Trophoblast cell (in vitro differentiated cells and primary cell): ENCODE measurements at regions not wholly inside any gene's neighbourhood (a gene's known extent, or its start where the extent isn't known, plus 50 kb on each side); places are given as distances from the start of the nearest gene placed in this dataset.

ENCODE experiments used
- DNase-seq, 2 donors: peaks; one replicate each; pipeline ENCODE4 v3.0.0-alpha.2; 2016
- H2AFZ ChIP-seq: 2 replicates; pipeline ENCODE4 v1.6.1; 2013; ENCODE audit warnings: low read length, moderate library complexity, mild to moderate bottlenecking; ENCODE audit not compliant: insufficient read depth, poor library complexity
- H2AK5ac ChIP-seq: 2 replicates; pipeline ENCODE4 v1.6.1; 2013; ENCODE audit warnings: mild to moderate bottlenecking, low read length
- H2BK120ac ChIP-seq: 2 replicates; pipeline ENCODE4 v1.6.1; 2013; ENCODE audit warnings: low read length, mild to moderate bottlenecking, moderate library complexity; ENCODE audit not compliant: insufficient read depth, poor library complexity
- H2BK12ac ChIP-seq: 2 replicates; pipeline ENCODE4 v1.6.1; 2013; ENCODE audit warnings: mild to moderate bottlenecking, low read length, moderate library complexity
- H2BK5ac ChIP-seq: 2 replicates; pipeline ENCODE4 v1.6.1; 2013; ENCODE audit warnings: low read length, low read depth, moderate library complexity, mild to moderate bottlenecking; ENCODE audit not compliant: poor library complexity
- H3K14ac ChIP-seq: 2 replicates; pipeline ENCODE4 v1.6.1; 2013; ENCODE audit warnings: mild to moderate bottlenecking, low read length
- H3K18ac ChIP-seq: 2 replicates; pipeline ENCODE4 v1.6.1; 2013; ENCODE audit warnings: mild to moderate bottlenecking, low read length
- H3K23ac ChIP-seq: 2 replicates; pipeline ENCODE4 v1.6.1; 2013; ENCODE audit warnings: low read length
- H3K27ac ChIP-seq: 2 replicates; pipeline ENCODE4 v1.5.1; 2013; ENCODE audit warnings: low read depth, mild to moderate bottlenecking, inconsistent platforms, low read length, moderate library complexity
- H3K27me3 ChIP-seq: 2 replicates; pipeline ENCODE4 v1.6.1; 2013; ENCODE audit warnings: inconsistent platforms, mild to moderate bottlenecking, low read length, moderate library complexity; ENCODE audit not compliant: insufficient read depth
- H3K36me3 ChIP-seq, 2 experiments: 1 replicate in 1 of 2; 2 replicates in 1 of 2; pipeline ENCODE4 v1.6.1; 2013; ENCODE audit warnings: low read length in 2 of 2, mild to moderate bottlenecking in 2 of 2, moderate library complexity in 1 of 2; ENCODE audit not compliant: insufficient read depth in 2 of 2, control insufficient read depth in 1 of 2
- H3K4ac ChIP-seq: 2 replicates; pipeline ENCODE4 v1.6.1; 2013; ENCODE audit warnings: low read depth, mild to moderate bottlenecking, low read length, moderate library complexity
- H3K4me1 ChIP-seq, 2 experiments: 1 replicate in 1 of 2; 2 replicates in 1 of 2; pipeline ENCODE4 v1.6.1; 2013; ENCODE audit warnings: low read length in 2 of 2, mild to moderate bottlenecking in 2 of 2, moderate library complexity in 1 of 2; ENCODE audit not compliant: insufficient read depth in 2 of 2, control insufficient read depth in 1 of 2
- H3K4me2 ChIP-seq: 2 replicates; pipeline ENCODE4 v1.6.1; 2013; ENCODE audit warnings: inconsistent platforms, mild to moderate bottlenecking, low read length, moderate library complexity
- H3K4me3 ChIP-seq: 2 replicates; pipeline ENCODE4 v1.5.1; 2013; ENCODE audit warnings: mild to moderate bottlenecking, low read depth, low read length, inconsistent platforms
- H3K79me1 ChIP-seq: one replicate; pipeline ENCODE4 v1.6.1; 2013; ENCODE audit warnings: low read length
- H3K79me2 ChIP-seq: 2 replicates; pipeline ENCODE4 v1.6.1; 2013; ENCODE audit warnings: low read length, mild to moderate bottlenecking; ENCODE audit not compliant: control insufficient read depth, insufficient read depth, poor library complexity
- H3K9ac ChIP-seq: 2 replicates; pipeline ENCODE4 v1.6.1; 2013; ENCODE audit warnings: mild to moderate bottlenecking, low read length
- H3K9me3 ChIP-seq: 2 replicates; pipeline ENCODE4 v1.6.1; 2013; ENCODE audit warnings: low read depth, mild to moderate bottlenecking, control low read depth, inconsistent platforms, low read length; ENCODE audit not compliant: insufficient read depth
- H4K12ac ChIP-seq: 2 replicates; pipeline ENCODE4 v1.6.1; 2013; ENCODE audit warnings: low read depth, mild to moderate bottlenecking, low read length, moderate library complexity
- H4K8ac ChIP-seq: 2 replicates; pipeline ENCODE4 v1.6.1; 2013; ENCODE audit warnings: low read depth, mild to moderate bottlenecking, low read length, moderate library complexity
- H4K91ac ChIP-seq: one replicate; pipeline ENCODE4 v1.6.1; 2013; ENCODE audit warnings: low read depth, mild to moderate bottlenecking, low read length, moderate library complexity
- WGBS: extraction: QIAGEN DNeasy Blood & Tissue Kit; methylation state at CpG from one replicate; pipeline ENCODE4 v1.1.7; 2013; ENCODE audit warnings: missing lambda C conversion rate; ENCODE audit not compliant: insufficient read length, insufficient coverage; ENCODE audit errors: extremely low coverage; 5-methylcytosine and 5-hydroxymethylcytosine counted together

- H3K36me3 ChIP-seq, result no peaks in the 10 kb centered on the region
- peak in 1 of 2 donors; percentile 47 for DNase-seq
- H3K23ac ChIP-seq, result no peak overlapping the region
- no peak overlapping the region for H2BK5ac ChIP-seq
- no peaks in the 10 kb centered on the region for H3K9me3 ChIP-seq
- no peaks in the 10 kb centered on the region for H3K79me2 ChIP-seq
- no peak overlapping the region for H3K27ac ChIP-seq
- H2AFZ ChIP-seq, result no peak overlapping the region
- no peaks in the 10 kb centered on the region for H3K79me1 ChIP-seq
- no peak overlapping the region for H4K12ac ChIP-seq
- H3K27me3 ChIP-seq, result no peaks in the 10 kb centered on the region
- no peak overlapping the region for H4K91ac ChIP-seq
- no peak overlapping the region for H2BK12ac ChIP-seq
- H2AK5ac ChIP-seq, result no peak overlapping the region
- H4K8ac ChIP-seq, result no peak overlapping the region
- H3K9ac ChIP-seq, result no peak overlapping the region
- H3K4me3 ChIP-seq, result no peak overlapping the region
- H3K4ac ChIP-seq, result no peak overlapping the region
- H3K4me2 ChIP-seq, result no peak overlapping the region
- no peak overlapping the region for H3K14ac ChIP-seq
- H3K18ac ChIP-seq, result no peak overlapping the region
- no peak overlapping the region for H2BK120ac ChIP-seq
- no peaks in the 10 kb centered on the region for H3K4me1 ChIP-seq
Measured at GRCh38 chr5:57102905-57103255, 71.0 kb upstream of the GPBP1 start.

- no peaks in the 10 kb centered on the region for H3K79me2 ChIP-seq
Measured at GRCh38 chr5:57103317-57103907, 70.4 kb upstream of the GPBP1 start.

GRCh38 chr5:57106661-57107060, 67.2 kb upstream of the GPBP1 start:
- Histone ChIP-seq H2BK120ac (no peak overlapping the region), H3K9ac (no peak overlapping the region), H2BK5ac (no peak overlapping the region), H3K9me3 (no peaks in the 10 kb centered on the region), H3K79me2 (no peaks in the 10 kb centered on the region), H2AK5ac (no peak overlapping the region), H3K36me3 (no peaks in the 10 kb centered on the region), H2BK12ac (no peak overlapping the region), H3K23ac (no peak overlapping the region), H3K14ac (no peak overlapping the region), H3K4ac (no peak overlapping the region), H2AFZ (no peak overlapping the region), H3K4me2 (no peak overlapping the region), H3K4me3 (no peak overlapping the region), H3K4me1 (no peaks in the 10 kb centered on the region), H4K91ac (no peak overlapping the region), H4K8ac (no peak overlapping the region), H3K27ac (no peak overlapping the region), H3K27me3 (no peaks in the 10 kb centered on the region), H4K12ac (no peak overlapping the region), H3K18ac (no peak overlapping the region), H3K79me1 (no peaks in the 10 kb centered on the region)
- no CpG with 5 or more reads among the region's 2 CpGs for WGBS
- DNase-seq, result no peak

More at GRCh38 chr5:57103317-57103907, 70.4 kb upstream of the GPBP1 start:
- H2BK5ac ChIP-seq, result no peak overlapping the region
- no peak overlapping the region for H3K27ac ChIP-seq
- no CpG with 5 or more reads among the region's 5 CpGs for WGBS
- no peak overlapping the region for H2BK120ac ChIP-seq
- H3K18ac ChIP-seq, result no peak overlapping the region
- H3K4me1 ChIP-seq, result no peaks in the 10 kb centered on the region
- H3K9ac ChIP-seq, result no peak overlapping the region
- H3K4me3 ChIP-seq, result no peak overlapping the region
- H3K9me3 ChIP-seq, result no peaks in the 10 kb centered on the region
- no peaks in the 10 kb centered on the region for H3K79me1 ChIP-seq
- no peaks in the 10 kb centered on the region for H3K36me3 ChIP-seq
- H2BK12ac ChIP-seq, result no peak overlapping the region
- no peaks in the 10 kb centered on the region for H3K27me3 ChIP-seq
- no peak overlapping the region for H4K12ac ChIP-seq
- no peak overlapping the region for H2AK5ac ChIP-seq
- H4K8ac ChIP-seq, result no peak overlapping the region
- no peak overlapping the region for H3K23ac ChIP-seq
- H3K4ac ChIP-seq, result no peak overlapping the region
- H3K14ac ChIP-seq, result no peak overlapping the region
- H3K4me2 ChIP-seq, result no peak overlapping the region
- peak in 1 of 2 donors; percentile 8 for DNase-seq
- no peak overlapping the region for H2AFZ ChIP-seq
- no peak overlapping the region for H4K91ac ChIP-seq

GRCh38 chr5:57111993-57112392, 61.9 kb upstream of the GPBP1 start:
- no peaks in the 10 kb centered on the region for H3K27me3 ChIP-seq
- no peaks in the 10 kb centered on the region for H3K9me3 ChIP-seq
- H3K36me3 ChIP-seq, result no peaks in the 10 kb centered on the region
- H2AK5ac ChIP-seq, result no peak overlapping the region
- H4K91ac ChIP-seq, result no peak overlapping the region
- DNase-seq, result no peak
- H3K27ac ChIP-seq, result no peak overlapping the region
- no peak overlapping the region for H3K4me2 ChIP-seq
- no peak overlapping the region for H2BK12ac ChIP-seq
- H3K23ac ChIP-seq, result no peak overlapping the region
- H3K9ac ChIP-seq, result no peak overlapping the region
- H2BK120ac ChIP-seq, result no peak overlapping the region
- H3K18ac ChIP-seq, result no peak overlapping the region
- no peak overlapping the region for H3K14ac ChIP-seq
- H4K12ac ChIP-seq, result no peak overlapping the region
- H3K4ac ChIP-seq, result no peak overlapping the region
- no peak overlapping the region for H2BK5ac ChIP-seq
- H3K79me2 ChIP-seq, result no peaks in the 10 kb centered on the region
- no peak overlapping the region for H3K4me3 ChIP-seq
- no peaks in the 10 kb centered on the region for H3K79me1 ChIP-seq
- H4K8ac ChIP-seq, result no peak overlapping the region
- H3K4me1 ChIP-seq, result no peaks in the 10 kb centered on the region
- WGBS, result no CpG with 5 or more reads among the region's 2 CpGs
- no peak overlapping the region for H2AFZ ChIP-seq
